ENCODE measurements at regions not wholly inside any gene's neighbourhood (a gene's known extent, or its start where the extent isn't known, plus 50 kb on each side); places are given as distances from the start of the nearest gene placed in this dataset.
"Not testable (repeated sequence)": the region's sequence is repeated elsewhere in the genome, so short reads cannot be mapped to it uniquely, and the experiment has no call there.

DNA sequence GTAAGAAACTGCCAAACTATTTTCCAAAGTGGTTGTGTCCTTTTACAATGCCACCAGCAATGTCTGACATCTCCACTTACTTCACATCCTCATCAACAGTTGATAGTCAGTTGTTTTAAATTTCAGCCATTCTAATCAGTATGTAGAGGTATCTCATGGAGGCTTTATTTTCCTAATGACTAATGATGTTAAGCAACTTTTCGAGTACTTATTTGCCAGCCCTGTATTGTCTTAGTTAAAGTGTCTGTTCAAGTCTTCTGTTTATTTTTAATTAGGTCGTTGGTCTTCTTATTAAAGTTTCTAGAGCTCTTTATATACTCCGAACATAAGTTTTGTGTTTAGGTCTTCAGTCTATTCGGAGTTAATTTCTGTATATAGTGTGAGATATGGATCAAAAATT, 54.9 kb upstream of the NBPF12 start:
- not testable (repeated sequence) for DNase-seq (ENCODE audit: low read depth in 4 of 4, low spot score in 1 of 4)

DNA sequence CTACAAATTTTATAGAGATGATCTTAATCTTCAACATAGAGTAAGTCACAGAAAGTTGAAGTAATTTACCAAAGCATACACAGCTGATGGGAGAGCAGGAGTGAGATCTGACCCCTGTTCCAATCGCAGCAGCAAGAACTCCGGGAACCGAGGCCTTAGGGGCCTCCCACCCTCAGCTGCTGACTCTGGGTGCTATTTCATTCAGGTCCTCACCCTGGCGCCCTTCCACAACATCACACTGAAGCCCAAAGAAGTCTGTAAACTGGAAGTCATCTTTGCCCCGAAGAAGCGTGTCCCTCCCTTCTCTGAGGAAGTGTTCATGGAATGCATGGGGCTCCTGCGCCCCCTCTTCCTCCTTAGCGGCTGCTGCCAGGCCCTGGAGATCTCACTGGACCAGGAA, 57.0 kb upstream of the NBPF12 start:
- not testable (repeated sequence) for DNase-seq (ENCODE audit: low read depth in 4 of 4, low spot score in 1 of 4)

DNA sequence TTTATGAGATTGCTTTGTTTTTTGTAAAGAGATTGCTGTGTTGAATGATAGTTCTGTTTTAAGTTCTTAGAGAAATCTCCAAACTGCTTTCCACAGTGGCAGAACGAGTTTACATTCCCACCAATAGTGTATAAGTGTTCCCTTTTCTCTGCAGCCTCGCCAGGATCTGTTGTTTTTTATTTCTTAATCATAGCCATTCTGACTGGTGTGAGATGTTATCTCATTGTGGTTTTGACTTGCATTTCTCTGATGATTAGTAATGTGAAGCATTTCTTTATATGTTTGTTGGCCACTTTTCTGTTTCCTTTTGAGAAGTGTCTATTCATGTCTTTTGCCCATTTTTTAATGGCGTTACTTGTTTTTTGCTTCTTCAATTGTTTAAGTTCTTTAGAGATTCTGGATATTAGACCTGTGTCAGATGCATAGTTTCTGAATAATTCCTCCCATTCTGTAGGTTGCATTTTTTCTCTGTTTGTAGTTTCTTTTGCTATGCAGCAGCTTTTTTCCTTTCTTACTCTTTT, 74.3 kb upstream of the NBPF12 start:
- DNase-seq (ENCODE audit: low read depth in 4 of 4, low spot score in 1 of 4), result not testable (repeated sequence)

DNA sequence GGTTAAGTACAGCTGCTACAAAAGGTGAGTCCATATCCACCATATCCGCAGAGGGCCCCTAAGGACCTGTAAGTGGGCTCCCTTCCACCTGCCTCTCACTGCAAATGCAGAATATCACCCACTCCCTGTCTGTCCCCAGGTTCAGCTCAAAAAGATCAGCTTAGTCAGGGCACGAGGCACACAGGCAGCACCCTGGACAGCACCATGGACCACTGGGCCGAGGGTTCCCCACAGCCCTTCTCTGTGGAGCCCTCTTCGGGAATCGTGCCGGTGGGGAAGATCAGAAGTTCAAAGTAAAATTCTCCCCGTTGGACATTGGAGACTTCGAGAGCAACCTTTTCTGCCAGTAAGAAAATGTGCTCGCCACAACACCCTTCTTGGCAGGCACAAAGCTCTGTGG, 85.0 kb upstream of the NBPF12 start:
- DNase-seq (ENCODE audit: low read depth in 4 of 4, low spot score in 1 of 4), result not testable (repeated sequence)

DNA sequence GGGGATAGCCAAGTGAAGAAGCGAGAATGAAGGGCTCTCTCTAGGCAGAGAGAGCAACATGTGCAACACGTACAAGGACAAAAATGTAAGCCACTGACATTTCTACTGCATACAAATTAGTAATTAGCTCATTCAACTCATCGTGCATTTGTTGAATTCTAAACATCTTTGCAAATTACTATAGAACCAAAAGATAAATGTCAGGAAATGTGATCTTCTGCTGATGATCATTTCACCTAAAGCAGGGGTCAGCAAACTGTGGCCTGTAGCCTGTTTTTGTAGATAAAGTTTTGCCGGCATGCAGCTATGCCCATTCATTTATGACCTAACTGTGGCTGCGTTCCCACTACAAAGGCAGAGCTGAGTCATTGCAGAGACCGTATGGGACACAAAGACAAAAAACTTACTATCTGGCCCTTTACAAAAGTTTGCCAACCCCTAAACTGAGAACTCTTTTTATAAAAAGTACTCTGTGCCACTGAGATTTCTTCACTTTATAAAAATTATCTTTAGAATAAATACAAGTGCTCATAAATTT, 87.7 kb upstream of the NBPF12 start:
- DNase-seq (ENCODE audit: low read depth in 4 of 4, low spot score in 1 of 4), result not testable (repeated sequence)

DNA sequence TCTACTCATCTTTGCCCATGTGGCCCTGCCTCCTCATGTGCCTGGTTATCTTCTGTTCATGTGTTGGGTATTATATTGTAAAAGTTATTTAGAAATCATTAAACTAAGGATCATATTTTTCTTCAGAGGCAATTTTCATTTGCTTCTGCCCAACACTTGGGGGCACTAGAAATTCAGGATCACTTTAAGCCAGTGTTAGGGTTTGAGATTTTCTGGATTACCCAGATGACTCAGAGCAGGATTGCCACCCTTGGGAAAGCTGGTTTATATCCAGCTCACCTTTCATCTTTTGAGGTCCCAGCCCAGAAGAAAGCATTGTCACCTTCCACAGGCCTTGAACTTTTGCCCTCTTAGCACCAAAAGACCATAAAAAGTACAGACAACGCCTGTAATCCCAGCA, 99.4 kb upstream of the NBPF12 start:
- DNase-seq (ENCODE audit: low read depth in 4 of 4, low spot score in 1 of 4), result not testable (repeated sequence)

DNA sequence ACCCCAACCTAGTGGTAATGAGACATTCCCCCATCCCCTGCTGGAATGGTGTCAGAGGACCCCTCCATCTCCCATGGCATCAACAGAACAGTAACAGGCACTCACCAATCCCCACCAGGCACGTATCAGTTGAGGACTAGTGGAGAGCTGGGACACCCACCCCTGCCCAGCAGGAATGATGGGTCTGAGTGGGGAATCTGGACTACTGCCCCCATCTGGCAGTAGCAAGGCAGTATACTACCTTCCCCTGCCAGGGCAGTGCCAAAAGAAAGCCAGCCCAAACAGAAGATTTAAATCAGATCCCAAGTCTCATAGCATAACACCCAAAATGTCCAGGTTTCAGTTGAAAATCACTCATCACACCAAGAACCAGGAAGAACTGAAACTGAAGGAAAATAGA, 111.2 kb upstream of the NBPF12 start:
- not testable (repeated sequence) for DNase-seq (ENCODE audit: low read depth in 4 of 4, low spot score in 1 of 4)

DNA sequence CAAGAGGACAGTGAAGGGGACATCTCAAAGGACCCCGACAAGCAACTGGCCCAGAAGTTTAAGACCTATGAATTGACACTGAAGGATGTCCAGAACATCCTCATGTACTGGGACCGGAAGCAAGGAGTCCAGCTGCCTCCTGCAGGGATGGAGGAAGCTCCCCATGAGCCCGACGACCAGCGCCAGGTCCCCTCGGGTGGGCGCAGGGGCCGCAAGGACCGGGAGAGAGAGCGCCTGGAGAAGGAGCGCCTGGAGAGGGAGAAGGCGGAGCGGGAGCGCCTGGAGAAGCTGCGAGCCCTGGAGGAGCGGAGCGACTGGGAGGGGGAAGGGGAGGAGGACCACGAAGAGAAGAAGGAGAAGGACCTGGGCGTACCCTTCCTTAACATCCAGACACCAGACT, 143.9 kb upstream of the NBPF12 start:
- DNase-seq (ENCODE audit: low read depth in 4 of 4, low spot score in 1 of 4), result not testable (repeated sequence)

DNA sequence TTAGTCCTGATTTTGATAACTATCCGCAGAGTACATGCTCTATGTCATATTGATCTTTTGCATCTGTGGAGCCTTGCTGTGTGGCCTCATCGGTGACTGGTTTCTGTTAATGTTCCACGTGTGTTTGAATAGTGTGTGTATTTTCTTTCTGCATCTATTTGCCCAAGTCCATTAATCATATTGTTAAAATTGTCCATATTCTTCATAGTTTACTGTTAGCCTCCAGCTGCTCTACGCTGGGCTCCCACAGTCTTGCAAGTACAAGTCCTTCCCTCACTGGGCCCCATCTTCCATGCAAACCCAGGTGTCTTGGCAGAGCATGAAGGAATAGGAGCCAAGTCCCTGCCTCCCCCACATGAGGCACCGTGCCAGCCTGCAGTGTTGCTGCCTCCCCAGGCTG, 145.4 kb upstream of the NBPF12 start:
- not testable (repeated sequence) for DNase-seq (ENCODE audit: low read depth in 4 of 4, low spot score in 1 of 4)

DNA sequence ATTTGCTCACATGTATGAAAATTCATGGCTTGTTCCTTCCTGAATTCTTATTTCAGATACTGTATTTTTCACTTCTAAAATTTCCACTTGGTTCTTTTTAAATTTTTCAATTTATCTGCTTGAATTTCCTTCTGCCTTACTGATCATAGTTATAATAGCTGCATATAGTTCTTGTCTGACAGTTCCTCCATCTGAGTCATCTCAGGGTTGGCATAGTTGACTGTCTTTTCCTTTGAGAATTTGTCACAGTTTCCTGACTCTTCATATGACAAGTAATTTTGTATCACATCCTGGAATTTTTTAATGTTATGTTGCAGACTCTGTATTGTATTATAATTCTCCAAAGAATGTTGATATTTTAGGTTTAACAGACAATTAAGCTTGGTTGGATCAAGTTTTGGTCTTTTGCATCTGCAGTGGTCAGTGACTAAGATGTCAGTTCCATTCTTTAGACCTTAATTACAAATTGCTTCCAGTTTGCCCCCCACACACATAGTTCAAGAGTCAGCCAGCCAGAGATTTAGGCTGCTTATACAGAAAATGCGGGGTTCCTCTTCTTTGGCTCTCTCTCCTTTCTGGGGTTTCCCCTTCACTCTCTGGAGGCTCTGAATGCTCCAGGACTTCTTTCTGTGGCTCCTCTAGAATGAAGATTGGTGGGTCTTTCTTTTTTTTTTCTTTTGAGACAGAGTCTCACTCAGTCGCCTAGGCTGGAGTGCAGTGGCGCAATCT, 153.7 kb upstream of the NBPF12 start:
- DNase-seq (ENCODE audit: low read depth in 4 of 4, low spot score in 1 of 4), result not testable (repeated sequence)

DNA sequence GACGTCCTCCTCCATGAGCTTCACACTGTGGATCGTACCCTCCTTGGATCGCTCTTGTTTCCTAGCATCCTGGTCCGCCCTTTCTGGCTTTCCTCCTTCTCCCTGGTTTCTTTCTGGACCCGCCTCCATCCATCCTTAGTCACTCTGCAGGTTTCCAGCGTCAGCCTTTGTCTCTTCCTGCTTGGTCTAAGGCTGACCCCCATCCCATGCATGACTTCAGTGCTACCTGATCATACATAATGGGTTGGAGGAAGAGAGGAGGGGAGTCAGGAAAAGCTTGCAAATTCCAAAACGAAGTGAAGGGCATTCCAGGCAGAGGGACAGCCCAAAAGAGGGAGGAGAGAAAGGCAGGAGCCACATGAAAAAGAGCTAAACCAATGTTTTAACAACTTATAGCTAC, 156.9 kb upstream of the NBPF12 start:
- not testable (repeated sequence) for DNase-seq (ENCODE audit: low read depth in 4 of 4, low spot score in 1 of 4)

DNA sequence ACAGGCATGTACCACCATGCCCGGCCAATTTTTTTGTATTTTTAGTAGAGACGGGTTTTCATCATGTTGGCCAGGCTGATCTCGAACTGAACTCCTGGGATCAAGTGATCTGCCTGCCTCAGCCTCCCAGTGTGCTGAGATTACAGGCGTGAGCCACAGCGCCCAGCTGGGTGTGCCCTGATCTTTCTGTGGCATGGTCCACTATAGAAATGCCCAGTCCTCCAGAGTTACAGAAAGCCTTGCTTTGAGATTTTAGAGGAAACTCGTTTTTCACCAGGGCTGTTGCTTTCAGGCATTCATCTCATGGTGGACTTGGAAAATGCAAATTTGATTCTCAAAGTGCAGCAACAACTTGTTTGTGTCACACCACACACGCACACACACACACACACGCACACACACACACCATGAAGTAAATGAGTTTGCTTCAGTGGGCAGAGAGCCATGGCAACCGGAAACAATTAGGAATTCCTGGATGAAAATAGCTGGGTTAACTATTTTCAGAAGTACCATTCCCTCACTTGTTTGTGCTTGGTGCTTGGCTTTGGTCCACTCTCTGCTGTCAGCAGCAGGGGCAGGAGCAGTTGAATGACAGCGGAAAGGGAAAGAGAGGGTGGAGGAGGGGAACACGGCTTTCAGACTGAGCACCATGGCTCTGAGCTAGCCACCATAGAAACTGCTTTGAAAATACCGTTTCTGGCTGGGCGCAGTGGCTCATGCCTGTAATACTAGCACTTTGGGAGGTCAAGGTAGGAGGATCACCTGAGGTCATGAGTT, 160.1 kb upstream of the NBPF12 start:
- DNase-seq (ENCODE audit: low read depth in 4 of 4, low spot score in 1 of 4), result not testable (repeated sequence)

DNA sequence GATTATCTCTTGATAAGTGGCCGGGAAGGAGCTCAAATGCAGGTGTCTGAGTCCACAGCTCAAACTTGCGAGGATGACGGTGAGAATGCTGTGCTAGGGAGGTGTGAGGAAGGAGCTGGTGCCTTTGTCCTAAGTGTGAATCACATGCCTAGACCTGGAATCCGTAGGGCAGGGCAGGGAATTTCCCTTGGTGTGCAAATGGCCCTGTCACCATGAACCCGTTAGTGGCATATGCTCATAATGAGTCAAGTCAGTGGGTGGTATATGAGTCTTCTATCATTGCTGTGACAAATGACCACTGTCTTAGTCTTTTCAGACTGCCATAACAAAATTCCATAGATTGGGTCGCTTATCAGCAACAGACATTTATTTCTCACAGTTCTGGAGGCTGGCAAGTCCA, 163.1 kb upstream of the NBPF12 start:
- not testable (repeated sequence) for DNase-seq (ENCODE audit: low read depth in 4 of 4, low spot score in 1 of 4)

DNA sequence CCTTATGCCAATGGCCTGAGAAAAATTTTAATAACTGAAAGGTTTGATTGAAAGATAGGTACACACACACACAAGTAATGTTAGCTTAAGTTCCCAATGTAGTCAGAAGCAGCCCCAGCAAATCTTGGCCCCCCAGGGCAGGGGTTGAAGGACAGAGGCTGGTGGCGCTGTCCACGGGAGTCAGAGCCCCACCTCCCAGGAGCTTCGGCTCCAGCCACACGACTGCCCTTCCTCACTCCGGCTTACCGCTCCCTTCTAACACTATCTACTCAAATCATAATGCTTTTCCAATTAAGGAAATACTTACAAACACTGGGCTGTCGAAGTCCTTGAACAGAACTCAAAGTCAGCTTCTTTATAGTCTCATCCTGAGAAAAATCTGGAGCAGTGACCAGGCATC, 163.9 kb upstream of the NBPF12 start:
- not testable (repeated sequence) for DNase-seq (ENCODE audit: low read depth in 4 of 4, low spot score in 1 of 4)

DNA sequence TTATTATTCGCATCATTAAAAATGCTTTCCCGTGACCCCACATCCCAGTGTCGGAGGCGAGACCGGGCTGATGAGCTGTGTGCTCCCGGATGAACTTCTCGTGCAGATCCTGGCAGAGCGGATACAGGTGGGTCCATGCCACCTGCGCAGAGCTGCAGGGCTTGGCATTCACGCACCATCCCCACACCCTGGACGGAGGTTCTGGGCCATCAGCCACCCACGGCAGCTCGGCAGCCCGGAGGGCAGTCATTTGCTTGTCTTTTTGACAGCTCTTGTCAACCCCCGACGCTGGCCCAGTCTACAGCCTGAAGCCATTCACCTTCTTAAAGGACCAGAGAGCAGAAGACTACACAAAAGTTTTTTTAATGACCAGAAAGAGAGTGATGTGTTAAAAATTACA, 166.7 kb upstream of the NBPF12 start:
- not testable (repeated sequence) for DNase-seq (ENCODE audit: low read depth in 4 of 4, low spot score in 1 of 4)

DNA sequence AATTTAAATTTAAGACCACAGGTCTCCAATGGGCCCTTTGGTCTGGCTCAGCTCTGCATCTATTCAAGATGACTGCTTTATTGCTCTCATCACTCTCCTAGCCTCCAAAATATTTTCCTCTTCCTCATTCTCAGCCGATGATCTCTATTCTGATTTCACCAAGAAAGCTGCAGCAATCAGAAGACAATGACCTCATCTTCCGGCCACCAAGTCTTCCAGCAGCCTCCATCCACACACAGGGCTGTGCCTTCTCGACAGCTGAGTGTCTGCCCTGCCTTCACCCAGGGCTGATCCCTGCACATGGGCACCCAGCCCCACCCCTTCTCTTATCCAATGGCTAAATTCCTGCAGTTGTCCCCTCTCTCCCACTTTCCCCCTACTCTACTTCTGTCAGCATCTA, 167.1 kb upstream of the NBPF12 start:
- DNase-seq (ENCODE audit: low read depth in 4 of 4, low spot score in 1 of 4), result not testable (repeated sequence)

DNA sequence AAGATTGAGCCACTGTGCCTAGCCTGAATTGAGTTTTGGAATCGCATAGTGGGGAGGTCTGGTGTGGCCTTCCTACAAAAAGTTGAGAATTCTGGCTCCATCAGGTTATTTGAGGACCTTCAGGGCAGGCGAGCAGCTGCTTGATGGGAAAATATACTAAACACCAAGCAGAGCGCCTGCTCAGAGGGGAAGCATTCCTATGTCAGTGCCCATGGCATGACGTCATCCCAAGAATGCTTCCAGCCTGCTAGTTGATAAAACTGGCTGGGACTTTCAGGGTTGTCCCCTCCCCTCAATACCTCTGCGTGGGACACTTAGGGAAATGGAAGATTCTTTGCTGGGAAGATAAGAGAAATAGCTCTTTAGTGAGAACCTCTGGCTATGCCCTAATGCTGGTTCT, 174.9 kb upstream of the NBPF12 start:
- not testable (repeated sequence) for DNase-seq (ENCODE audit: low read depth in 4 of 4, low spot score in 1 of 4)

DNA sequence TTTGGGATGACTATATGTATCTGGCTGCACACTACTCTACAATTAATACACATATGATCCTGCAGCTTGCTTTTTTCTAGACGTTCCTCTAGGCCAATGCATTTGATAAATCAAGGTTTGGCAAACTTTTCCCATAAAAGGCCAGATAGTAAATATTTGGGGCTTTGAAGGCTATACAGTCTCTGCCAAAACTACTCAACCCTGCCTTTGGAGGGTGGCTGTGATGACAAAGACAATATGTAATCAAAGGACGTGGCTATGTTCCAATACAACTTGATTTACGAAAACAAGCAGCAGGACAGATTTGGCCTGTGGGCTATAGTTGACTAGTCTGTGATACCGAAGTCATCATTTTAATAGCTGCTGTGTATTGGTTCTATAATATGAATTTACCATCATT, 181.3 kb upstream of the NBPF12 start:
- not testable (repeated sequence) for DNase-seq (ENCODE audit: low read depth in 4 of 4, low spot score in 1 of 4)

DNA sequence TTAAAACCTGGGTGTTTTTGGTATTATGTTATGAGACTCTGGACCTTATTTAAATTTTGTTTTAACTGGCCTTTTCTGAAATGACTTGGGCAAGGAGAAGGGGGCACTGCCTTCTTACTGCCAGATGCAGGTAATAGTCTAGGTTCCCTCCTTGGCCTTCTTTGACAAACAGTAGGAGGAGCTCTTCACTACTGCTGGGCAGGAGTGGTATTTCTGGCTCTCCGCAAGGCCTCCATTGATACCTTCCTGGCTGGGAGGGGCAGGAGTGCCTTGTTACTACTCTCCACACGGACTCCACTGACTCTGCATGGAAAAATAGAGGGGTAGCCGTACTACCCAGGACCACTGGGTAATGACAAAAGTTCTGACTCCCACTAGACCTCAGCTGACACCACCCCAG, 189.4 kb upstream of the NBPF12 start:
- not testable (repeated sequence) for DNase-seq (ENCODE audit: low read depth in 4 of 4, low spot score in 1 of 4)

DNA sequence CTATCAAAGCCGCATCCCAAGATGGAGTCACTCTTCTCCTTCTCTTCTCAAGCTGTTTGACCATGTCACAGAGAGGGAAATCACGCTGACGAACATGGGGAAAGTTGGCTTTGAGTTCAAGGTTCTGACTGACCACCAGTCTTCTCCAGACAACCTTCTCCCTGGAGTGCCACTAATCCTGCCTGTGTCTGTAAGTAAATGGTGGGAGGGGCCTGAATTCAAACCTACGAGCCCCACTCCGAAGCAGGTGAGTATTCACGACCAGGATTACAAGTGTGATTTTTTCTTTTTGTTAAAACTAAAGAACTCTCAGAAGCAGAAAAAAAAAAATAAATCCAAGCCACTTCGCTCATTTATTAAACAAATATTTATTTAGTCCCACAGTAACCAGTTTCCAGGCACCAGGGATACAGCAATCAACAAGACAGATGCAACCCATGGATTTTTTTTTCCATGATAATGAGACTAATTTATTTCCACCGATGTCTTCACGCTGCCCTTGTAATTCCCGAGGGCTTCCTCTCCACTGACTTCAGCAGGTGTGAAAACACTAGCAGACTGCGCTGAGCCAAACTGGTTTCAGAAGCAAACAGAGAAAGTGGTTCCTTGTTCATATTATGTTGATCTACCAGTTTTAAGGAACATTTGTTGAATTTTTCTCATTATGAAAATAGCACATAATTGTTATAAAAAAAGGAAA, 206.0 kb upstream of the NBPF12 start:
- not testable (repeated sequence) for DNase-seq (ENCODE audit: low read depth in 4 of 4, low spot score in 1 of 4)

DNA sequence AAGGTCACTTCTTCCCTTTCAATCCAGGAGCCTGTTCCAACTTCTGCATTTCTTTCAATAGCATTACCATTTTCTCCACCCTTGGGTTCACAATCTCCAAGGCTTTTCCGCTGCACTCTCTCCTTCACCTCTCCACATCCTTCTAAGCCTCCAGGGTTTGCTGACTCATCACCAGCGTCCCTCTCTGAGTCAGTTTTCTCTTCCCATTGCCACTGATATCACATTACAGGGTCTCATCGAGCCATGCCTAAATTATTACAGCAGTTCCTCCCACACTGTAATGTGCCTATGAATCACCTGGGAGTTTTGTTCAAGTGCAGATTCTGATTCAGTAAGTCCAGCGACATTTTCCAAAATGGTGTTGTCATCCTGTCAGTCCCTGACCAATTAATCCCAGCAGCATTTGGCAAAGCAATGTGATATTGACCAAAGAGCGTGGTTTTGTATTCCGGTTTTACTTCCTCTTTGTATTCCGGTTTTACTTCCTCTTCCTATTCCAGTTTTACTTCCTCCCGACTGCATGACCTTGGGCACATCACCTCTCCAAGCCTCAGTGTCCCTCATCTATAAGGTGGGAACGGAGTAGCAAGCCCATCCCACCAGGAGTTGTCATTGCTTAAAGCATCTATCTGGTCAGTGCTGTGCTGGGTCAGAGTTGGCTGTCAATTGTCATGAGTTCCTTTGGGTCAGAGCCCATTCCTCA, 208.3 kb upstream of the NBPF12 start:
- DNase-seq (ENCODE audit: low read depth in 4 of 4, low spot score in 1 of 4), result not testable (repeated sequence)
